Karpas-422 (cell line): ENCODE measurements at regions not wholly inside any gene's neighbourhood (a gene's known extent, or its start where the extent isn't known, plus 50 kb on each side); places are given as distances from the start of the nearest gene placed in this dataset.
A peak's percentile ranks its signal among the peaks of the same experiment; 100 is the strongest.

ENCODE experiments used
- DNase-seq: peaks from one replicate; pipeline ENCODE4 v3.0.0-alpha.2; 2015
- H2AFZ ChIP-seq: fragments of 200-600 bp; sonication (generic); 2 replicates; pipeline ENCODE4 v1.6.1; 2014; ENCODE audit warnings: antibody characterized with exemption, low read length, mixed read lengths
- H3K27ac ChIP-seq: fragments of 200-600 bp; sonication (generic); 2 replicates; pipeline ENCODE4 v1.5.1; 2014; ENCODE audit warnings: mild to moderate bottlenecking, low read length, moderate library complexity
- H3K27me3 ChIP-seq: fragments of 200-600 bp; sonication (generic); 2 replicates; pipeline ENCODE4 v1.6.1; 2014; ENCODE audit warnings: low read length, mixed read lengths
- H3K36me3 ChIP-seq: fragments of 200-600 bp; sonication (generic); 2 replicates; pipeline ENCODE4 v1.6.1; 2014; ENCODE audit warnings: low read length, mixed read lengths; ENCODE audit not compliant: insufficient read depth
- H3K4me1 ChIP-seq: fragments of 200-600 bp; sonication (generic); 2 replicates; pipeline ENCODE4 v1.6.1; 2014; ENCODE audit warnings: mild to moderate bottlenecking, low read length, mixed read lengths
- H3K4me2 ChIP-seq: fragments of 200-600 bp; sonication (generic); 2 replicates; pipeline ENCODE4 v1.6.1; 2014; ENCODE audit warnings: low read length, low read depth, mild to moderate bottlenecking; ENCODE audit not compliant: poor library complexity, severe bottlenecking
- H3K4me3 ChIP-seq: fragments of 200-600 bp; sonication (generic); 2 replicates; pipeline ENCODE4 v1.5.1; 2014; ENCODE audit warnings: mild to moderate bottlenecking, antibody characterized with exemption, low read length, mixed read lengths
- H3K79me2 ChIP-seq: fragments of 200-600 bp; sonication (generic); 2 replicates; pipeline ENCODE4 v1.6.1; 2014; ENCODE audit warnings: mild to moderate bottlenecking, low read length, mixed read lengths
- H3K9ac ChIP-seq: fragments of 200-600 bp; sonication (generic); 2 replicates; pipeline ENCODE4 v1.6.0; 2014; ENCODE audit warnings: low read length
- H3K9me2 ChIP-seq: fragments of 200-600 bp; sonication (generic), shearing (Covaris generic); replicated peaks from 2 replicates; pipeline ENCODE4 v1.6.0; 2014; ENCODE audit warnings: mild to moderate bottlenecking, low read length, moderate library complexity; ENCODE audit not compliant: insufficient read depth
- H3K9me3 ChIP-seq: fragments of 300-700, 200-600 bp; sonication (generic); 2 replicates; pipeline ENCODE4 v1.6.1; 2014; ENCODE audit warnings: low read length, mixed read lengths
- H4K20me1 ChIP-seq: fragments of 200-600 bp; sonication (generic); 2 replicates; pipeline ENCODE4 v1.6.1; 2014; ENCODE audit warnings: mild to moderate bottlenecking, antibody characterized with exemption, low read length, low read depth; ENCODE audit not compliant: insufficient read depth

- Histone ChIP-seq H3K27ac (no peak overlapping the region), H3K9ac (no peak overlapping the region), H3K9me3 (no peaks in the 10 kb centered on the region), H4K20me1 (no peaks in the 10 kb centered on the region), H2AFZ (no peak overlapping the region), H3K36me3 (no peaks in the 10 kb centered on the region), H3K27me3 (no peaks in the 10 kb centered on the region), H3K9me2 (no peaks in the 10 kb centered on the region), H3K79me2 (no peaks in the 10 kb centered on the region), H3K4me1 (no peaks in the 10 kb centered on the region), H3K4me2 (no peak overlapping the region), H3K4me3 (no peak overlapping the region)
- no peak for DNase-seq
Observed at GRCh38 chr9:105126226-105126625, 118.2 kb upstream of the SLC44A1 start.

- Histone ChIP-seq H3K9me3 (no peaks in the 10 kb centered on the region), H3K36me3 (no peaks in the 10 kb centered on the region), H2AFZ (no peak overlapping the region), H4K20me1 (no peaks in the 10 kb centered on the region), H3K4me3 (no peak overlapping the region), H3K27ac (no peak overlapping the region), H3K27me3 (no peaks in the 10 kb centered on the region), H3K9me2 (no peaks in the 10 kb centered on the region), H3K4me1 (no peaks in the 10 kb centered on the region), H3K9ac (no peak overlapping the region), H3K79me2 (no peaks in the 10 kb centered on the region), H3K4me2 (no peak overlapping the region)
- DNase-seq, result no peak
Observed at GRCh38 chr9:105127863-105128220, 116.6 kb upstream of the SLC44A1 start.

GRCh38 chr9:105128908-105129600 lies 115.4 kb upstream of the SLC44A1 start:
- Histone ChIP-seq H3K4me2 (no peak overlapping the region), H3K9me3 (no peaks in the 10 kb centered on the region), H3K27me3 (no peaks in the 10 kb centered on the region), H3K27ac (no peak overlapping the region), H3K4me1 (no peaks in the 10 kb centered on the region), H3K9ac (no peak overlapping the region), H3K36me3 (no peaks in the 10 kb centered on the region), H3K4me3 (no peak overlapping the region), H3K9me2 (no peaks in the 10 kb centered on the region), H2AFZ (no peak overlapping the region), H4K20me1 (no peaks in the 10 kb centered on the region), H3K79me2 (no peaks in the 10 kb centered on the region)
- no peak for DNase-seq

GRCh38 chr9:105129731-105130130 lies 114.7 kb upstream of the SLC44A1 start:
- Histone ChIP-seq H3K27me3 (no peaks in the 10 kb centered on the region), H3K4me3 (no peak overlapping the region), H3K4me1 (no peaks in the 10 kb centered on the region), H3K27ac (no peak overlapping the region), H2AFZ (no peak overlapping the region), H3K9me3 (no peaks in the 10 kb centered on the region), H3K4me2 (no peak overlapping the region), H3K79me2 (no peaks in the 10 kb centered on the region), H3K36me3 (no peaks in the 10 kb centered on the region), H4K20me1 (no peaks in the 10 kb centered on the region), H3K9me2 (no peaks in the 10 kb centered on the region), H3K9ac (no peak overlapping the region)
- no peak for DNase-seq

GRCh38 chr9:105131981-105132380 lies 112.5 kb upstream of the SLC44A1 start:
- no peaks in the 10 kb centered on the region for H3K9me2 ChIP-seq
- no peaks in the 10 kb centered on the region for H4K20me1 ChIP-seq
- H3K36me3 ChIP-seq, result no peaks in the 10 kb centered on the region
- H3K4me1 ChIP-seq, result no peaks in the 10 kb centered on the region
- H3K9me3 ChIP-seq, result no peaks in the 10 kb centered on the region
- H3K27me3 ChIP-seq, result no peaks in the 10 kb centered on the region
- H3K9ac ChIP-seq, result no peak overlapping the region
- no peak for DNase-seq
- no peak overlapping the region for H3K4me3 ChIP-seq
- no peak overlapping the region for H3K27ac ChIP-seq
- no peak overlapping the region for H2AFZ ChIP-seq
- no peak overlapping the region for H3K4me2 ChIP-seq
- no peaks in the 10 kb centered on the region for H3K79me2 ChIP-seq

- H3K9me2 ChIP-seq, result no peaks in the 10 kb centered on the region
- H3K4me2 ChIP-seq, result no peak overlapping the region
- no peaks in the 10 kb centered on the region for H3K79me2 ChIP-seq
- H3K9me3 ChIP-seq, result no peaks in the 10 kb centered on the region
- H3K27ac ChIP-seq, result no peak overlapping the region
- H3K36me3 ChIP-seq, result no peaks in the 10 kb centered on the region
- no peak overlapping the region for H3K4me3 ChIP-seq
- no peak overlapping the region for H3K9ac ChIP-seq
- H2AFZ ChIP-seq, result no peak overlapping the region
- H4K20me1 ChIP-seq, result no peaks in the 10 kb centered on the region
- no peaks in the 10 kb centered on the region for H3K4me1 ChIP-seq
- H3K27me3 ChIP-seq, result no peaks in the 10 kb centered on the region
- no peak for DNase-seq
Observed at GRCh38 chr9:105132606-105133005, 111.8 kb upstream of the SLC44A1 start.

GRCh38 chr9:105138306-105138801 lies 106.1 kb upstream of the SLC44A1 start:
- Histone ChIP-seq H3K9ac (no peak overlapping the region), H4K20me1 (no peaks in the 10 kb centered on the region), H3K79me2 (no peaks in the 10 kb centered on the region), H3K4me2 (no peak overlapping the region), H2AFZ (no peak overlapping the region), H3K36me3 (no peaks in the 10 kb centered on the region), H3K27ac (no peak overlapping the region), H3K9me2 (no peaks in the 10 kb centered on the region), H3K4me3 (no peak overlapping the region), H3K27me3 (no peaks in the 10 kb centered on the region), H3K9me3 (no peaks in the 10 kb centered on the region), H3K4me1 (no peaks in the 10 kb centered on the region)
- no peak for DNase-seq

- Histone ChIP-seq H3K27me3 (no peaks in the 10 kb centered on the region), H4K20me1 (no peaks in the 10 kb centered on the region), H3K27ac (no peak overlapping the region), H2AFZ (no peak overlapping the region), H3K79me2 (no peaks in the 10 kb centered on the region), H3K4me2 (no peak overlapping the region), H3K4me1 (no peaks in the 10 kb centered on the region), H3K9ac (no peak overlapping the region), H3K9me3 (no peaks in the 10 kb centered on the region), H3K36me3 (no peaks in the 10 kb centered on the region), H3K4me3 (no peak overlapping the region), H3K9me2 (no peaks in the 10 kb centered on the region)
- peak; percentile 47 for DNase-seq
Observed at GRCh38 chr9:105141146-105141975, 103.1 kb upstream of the SLC44A1 start.
